Gastroesophageal sphincter (tissue), 4 donors: ENCODE measurements at regions not wholly inside any gene's neighbourhood (a gene's known extent, or its start where the extent isn't known, plus 50 kb on each side); places are given as distances from the start of the nearest gene placed in this dataset.
"Not testable (repeated sequence)": the region's sequence is repeated elsewhere in the genome, so short reads cannot be mapped to it uniquely, and the experiment has no call there.

ENCODE experiments used
- ATAC-seq: fragments of 150-250 bp; one replicate; pipeline ENCODE4 v1.9.1; 2016; ENCODE audit warnings: mild to moderate bottlenecking, moderate library complexity
- H3K27ac ChIP-seq, 4 donors: fragments of 200-600 bp; sonication (generic) in 3 of 4; 1 replicate in 3 of 4; 2 replicates in 1 of 4; pipeline ENCODE4 v1.5.1; 2016 to 2019
- H3K27me3 ChIP-seq: fragments of 200-600 bp; sonication (generic); one replicate; pipeline ENCODE4 v1.5.1; 2019
- H3K36me3 ChIP-seq, 2 donors: fragments of 200-600 bp; sonication (generic); one replicate each; pipeline ENCODE4 v1.5.1; 2019; ENCODE audit warnings: control low read depth in 1 of 2
- H3K4me1 ChIP-seq, 3 donors: fragments of 200-600 bp; sonication (generic); 1 replicate in 2 of 3; 2 replicates in 1 of 3; pipeline ENCODE4 v1.5.1; 2016 to 2019; ENCODE audit warnings: control low read depth in 2 of 3
- H3K4me3 ChIP-seq, 2 donors: fragments of 200-600 bp; sonication (generic); one replicate each; pipeline ENCODE4 v1.5.1; 2019; ENCODE audit warnings: mild to moderate bottlenecking in 1 of 2, moderate library complexity in 1 of 2
- H3K9me3 ChIP-seq, 3 donors: fragments of 200-600 bp; sonication (generic); one replicate each; pipeline ENCODE4 v1.5.1; 2017 to 2019; ENCODE audit warnings: control low read depth in 2 of 3
- WGBS, 2 donors: methylation state at CpG; one replicate each; pipeline ENCODE4 v1.1.5; 2018; ENCODE audit warnings: low coverage in 1 of 2; 5-methylcytosine and 5-hydroxymethylcytosine counted together

DNA sequence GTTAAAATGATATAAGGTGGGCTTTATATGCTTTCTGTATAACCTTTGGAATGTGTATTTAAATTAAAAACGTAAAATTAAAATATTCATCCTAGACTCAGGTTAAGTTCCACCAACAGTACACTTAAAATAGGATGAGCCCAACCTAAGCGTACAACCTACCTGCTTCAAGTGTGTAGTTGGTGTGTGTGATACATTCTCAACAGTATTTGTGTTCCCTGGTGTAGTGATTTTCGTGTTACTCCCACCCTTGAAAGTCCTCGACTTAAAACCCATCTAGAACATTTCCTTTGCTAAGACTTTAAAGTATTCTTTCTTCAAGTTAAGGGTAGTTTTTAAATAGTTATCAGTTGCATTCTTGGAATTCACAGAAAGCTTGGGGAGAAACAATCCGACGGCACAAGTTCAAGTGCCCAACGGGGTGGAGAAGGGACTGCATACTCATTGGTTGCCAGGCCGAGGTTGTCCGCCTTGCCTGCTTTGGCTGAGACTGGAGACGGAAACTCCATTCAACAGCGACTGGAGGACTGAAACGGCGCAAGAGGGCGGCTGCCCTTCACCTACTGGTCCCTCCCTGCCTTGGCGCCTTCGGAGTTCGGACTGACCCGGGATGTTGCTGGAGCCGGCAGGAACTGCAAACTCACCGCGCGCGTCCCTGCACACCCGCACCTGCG lies 133.7 kb downstream of the FAM72C start:
- not testable (repeated sequence) for H3K36me3 ChIP-seq, ATAC-seq, H3K4me3 ChIP-seq, H3K27me3 ChIP-seq, H3K9me3 ChIP-seq, H3K27ac ChIP-seq, H3K4me1 ChIP-seq
- WGBS, 2 donors, result 47 to 62% methylated on average over 4 of the region's 25 CpGs

DNA sequence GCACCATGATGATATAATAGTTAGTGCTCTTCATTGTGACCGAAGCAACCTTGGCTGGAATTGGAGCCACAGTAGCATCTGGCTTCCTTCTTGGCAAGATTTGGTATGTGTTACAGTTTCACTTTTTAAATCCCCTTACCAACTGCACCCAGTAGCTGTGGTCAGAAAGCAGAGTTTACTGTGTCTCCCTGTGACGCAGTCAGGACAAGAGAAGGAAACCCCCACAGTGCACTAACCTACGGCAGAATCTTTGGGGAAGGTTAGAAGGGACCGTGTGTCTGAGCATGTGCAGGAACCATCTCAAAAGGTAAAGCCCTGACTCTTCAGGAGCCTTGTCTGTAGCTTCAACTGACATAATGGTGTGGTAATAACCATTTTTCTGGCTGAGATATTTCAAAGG lies 138.4 kb downstream of the FAM72C start:
- no CpG with 5 or more reads among the region's 4 CpGs for whole genome bisulfite sequencing, 2 donors
- ATAC-seq, H3K36me3 ChIP-seq, H3K4me3 ChIP-seq, H3K27me3 ChIP-seq, H3K9me3 ChIP-seq, H3K4me1 ChIP-seq, H3K27ac ChIP-seq: not testable (repeated sequence)

DNA sequence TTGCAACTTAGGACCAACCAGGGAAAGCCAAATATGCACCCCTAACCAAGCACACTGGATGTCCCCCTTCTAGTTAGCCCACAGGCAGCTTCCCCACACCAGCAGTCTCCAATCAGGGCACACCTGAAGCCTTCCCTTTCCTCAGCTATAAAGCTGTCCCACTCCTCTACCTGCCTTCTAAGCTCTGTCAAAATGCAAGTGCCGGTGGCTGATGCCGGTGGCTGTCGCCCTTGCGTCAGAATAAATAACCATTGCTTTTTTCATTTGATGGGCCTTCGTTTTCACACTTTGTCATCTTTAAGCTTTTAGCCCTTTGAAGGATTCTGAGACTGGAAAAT lies 139.4 kb downstream of the FAM72C start:
- no CpG with 5 or more reads among the region's 5 CpGs for WGBS, 2 donors

DNA sequence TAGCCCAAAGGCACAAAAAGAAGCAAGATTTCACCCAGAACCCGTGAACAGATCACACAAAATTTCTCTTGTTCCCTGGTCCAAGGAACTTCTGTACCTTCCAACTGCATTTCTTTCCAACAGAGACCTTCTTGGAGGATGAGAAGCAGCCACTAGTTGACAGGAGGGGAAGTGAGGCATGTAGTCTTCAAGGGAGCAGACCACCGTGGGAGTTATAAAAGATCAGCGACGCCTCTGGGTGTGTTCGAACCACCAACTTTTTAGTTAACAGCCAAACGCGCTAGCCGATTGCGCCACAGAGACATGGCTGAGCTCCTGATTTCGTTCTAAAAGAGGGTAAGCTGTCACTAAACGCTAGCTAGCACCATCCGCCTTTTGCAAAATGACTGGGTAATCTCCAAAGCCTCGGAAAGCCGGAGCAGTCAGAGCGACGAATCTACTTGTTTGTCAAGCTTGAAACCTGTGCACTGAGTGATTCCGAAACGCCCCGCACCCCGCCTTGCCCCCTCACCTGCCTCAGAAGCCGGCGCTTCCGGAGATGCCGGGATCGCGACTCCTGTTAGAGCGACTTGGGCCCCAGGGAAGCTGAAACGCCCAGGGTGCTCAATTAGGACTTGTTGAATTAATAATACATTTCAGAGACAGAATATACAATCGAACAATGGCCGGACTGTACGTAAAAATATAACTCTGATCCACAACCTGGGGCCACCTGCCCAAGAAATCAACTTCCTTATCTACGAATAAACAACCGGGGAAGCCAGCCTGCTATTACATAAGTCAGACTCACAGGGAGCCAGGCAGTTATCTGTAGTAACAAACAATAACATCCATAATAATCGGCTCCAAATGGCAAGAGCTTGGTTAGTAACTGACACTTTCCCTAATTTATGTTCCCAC lies 140.1 kb downstream of the FAM72C start:
- WGBS, 2 donors, result 15% methylated on average over 8 of the region's 34 CpGs; no CpG with 5 or more reads in 1 of the 2 donors

More for the DNA sequence above, 139.4 kb downstream of the FAM72C start:
- not testable (repeated sequence) for H3K27me3 ChIP-seq, ATAC-seq, H3K36me3 ChIP-seq, H3K4me1 ChIP-seq, H3K9me3 ChIP-seq, H3K4me3 ChIP-seq, H3K27ac ChIP-seq

DNA sequence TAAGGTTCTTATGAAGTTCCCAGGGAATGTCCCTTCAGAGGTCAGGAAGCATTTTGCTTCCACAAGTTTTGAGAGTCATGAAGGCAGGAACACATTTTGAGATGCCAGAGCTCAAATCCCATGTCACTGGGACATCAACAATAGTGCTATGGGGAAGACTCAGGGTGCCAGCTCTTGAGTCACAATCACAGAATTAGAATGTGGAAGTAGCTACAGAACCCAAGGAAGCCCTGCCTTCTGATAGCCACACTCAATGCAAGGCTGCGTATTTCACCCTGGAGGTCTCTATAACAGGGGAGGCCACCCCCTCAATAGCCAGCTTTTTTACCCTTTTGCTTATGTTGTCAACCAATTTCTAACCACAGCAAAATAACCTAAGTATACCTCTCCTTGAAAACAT lies 145.6 kb downstream of the FAM72C start:
- H3K9me3 ChIP-seq, H3K4me3 ChIP-seq, H3K36me3 ChIP-seq, H3K27me3 ChIP-seq, H3K27ac ChIP-seq, ATAC-seq, H3K4me1 ChIP-seq: not testable (repeated sequence)
- WGBS, 2 donors, result no CpG with 5 or more reads among the region's 1 CpG

More for the DNA sequence above, 140.1 kb downstream of the FAM72C start:
- not testable (repeated sequence) for H3K27me3 ChIP-seq, H3K36me3 ChIP-seq, H3K9me3 ChIP-seq, ATAC-seq, H3K4me3 ChIP-seq, H3K27ac ChIP-seq, H3K4me1 ChIP-seq

GRCh38 chr1:143824266-143824665 lies 147.5 kb downstream of the FAM72C start:
- not testable (repeated sequence) for H3K27me3 ChIP-seq, H3K36me3 ChIP-seq, H3K9me3 ChIP-seq, H3K27ac ChIP-seq, H3K4me1 ChIP-seq, H3K4me3 ChIP-seq
- ATAC-seq, result peak; percentile 28
- 78 to 100% methylated on average over 1 of the region's 3 CpGs for WGBS, 2 donors

DNA sequence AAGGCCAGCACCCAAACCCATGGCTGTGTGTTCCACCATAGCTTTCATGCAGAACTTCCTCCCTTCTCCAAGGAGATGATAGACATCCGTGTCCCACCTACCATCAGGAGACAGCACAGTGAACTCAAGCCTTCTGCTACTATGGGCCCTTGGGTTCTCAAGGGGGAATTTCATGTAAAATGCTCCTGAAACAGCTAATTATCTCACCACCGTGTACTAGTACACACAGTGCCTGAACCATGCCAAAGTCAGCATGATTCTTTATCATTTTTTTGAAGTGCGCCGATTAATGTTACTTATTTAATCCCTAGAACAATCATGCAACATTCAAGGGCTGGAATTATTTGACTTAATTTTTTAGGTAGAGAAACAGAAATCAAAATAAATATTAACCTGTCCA lies 151.7 kb downstream of the FAM72C start:
- no CpG with 5 or more reads among the region's 4 CpGs for WGBS, 2 donors
- not testable (repeated sequence) for H3K4me3 ChIP-seq, H3K27ac ChIP-seq, ATAC-seq, H3K4me1 ChIP-seq, H3K27me3 ChIP-seq, H3K9me3 ChIP-seq, H3K36me3 ChIP-seq

GRCh38 chr1:143816369-143816768 lies 155.4 kb downstream of the FAM72C start:
- ATAC-seq, H3K36me3 ChIP-seq, H3K4me3 ChIP-seq, H3K4me1 ChIP-seq, H3K27ac ChIP-seq, H3K9me3 ChIP-seq, H3K27me3 ChIP-seq: not testable (repeated sequence)
- no CpG with 5 or more reads among the region's 1 CpG for WGBS, 2 donors

DNA sequence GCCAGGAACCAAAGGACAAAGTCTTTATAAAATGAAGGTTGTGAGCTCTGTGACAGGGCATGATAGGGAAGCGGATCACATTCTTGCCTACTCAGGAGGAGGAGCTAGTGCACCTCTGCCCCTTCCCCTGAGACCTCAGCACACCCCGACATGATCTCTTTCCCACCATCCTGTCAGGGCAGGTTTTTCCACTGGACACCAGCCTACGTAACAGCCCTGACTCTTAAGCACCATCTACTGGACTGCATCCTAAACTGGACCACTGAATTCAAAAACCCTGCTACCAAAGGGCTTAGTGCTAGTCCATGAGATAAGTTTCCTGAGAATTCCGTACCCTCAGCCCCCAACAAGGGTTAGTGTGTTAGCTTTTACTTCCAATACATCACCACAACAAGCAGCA lies 166.4 kb downstream of the FAM72C start:
- not testable (repeated sequence) for H3K9me3 ChIP-seq, H3K27ac ChIP-seq, H3K27me3 ChIP-seq, H3K4me3 ChIP-seq, ATAC-seq, H3K4me1 ChIP-seq, H3K36me3 ChIP-seq
- no CpG with 5 or more reads among the region's 4 CpGs for WGBS, 2 donors

GRCh38 chr1:143804707-143805356 lies 167.0 kb downstream of the FAM72C start:
- H3K27me3 ChIP-seq, ATAC-seq, H3K4me3 ChIP-seq, H3K36me3 ChIP-seq, H3K4me1 ChIP-seq, H3K27ac ChIP-seq, H3K9me3 ChIP-seq: not testable (repeated sequence)
- WGBS, 2 donors, result no CpG with 5 or more reads among the region's 16 CpGs

DNA sequence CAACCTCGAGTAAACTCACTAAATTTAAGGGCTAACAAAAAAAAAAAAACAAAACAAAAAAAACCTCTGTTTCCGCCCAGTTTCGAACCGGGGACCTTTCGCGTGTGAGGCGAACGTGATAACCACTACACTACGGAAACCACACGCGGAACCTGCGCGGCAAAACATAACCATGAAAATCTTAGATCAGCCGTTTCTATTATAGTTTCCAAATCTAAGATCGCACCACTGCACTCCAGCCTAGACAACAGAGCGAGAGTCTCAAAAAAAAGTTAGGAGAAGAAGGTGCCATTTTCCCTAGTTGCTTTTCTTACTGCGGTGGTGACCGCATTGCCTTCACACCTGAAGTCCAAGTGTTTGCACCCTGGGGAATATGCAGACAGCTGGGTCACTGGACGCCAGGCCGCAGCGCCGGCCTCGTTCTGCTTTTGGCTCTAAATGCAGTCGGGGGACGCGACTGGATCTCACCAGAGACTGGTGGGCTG lies 167.8 kb downstream of the FAM72C start:
- H3K4me3 ChIP-seq, H3K27me3 ChIP-seq, H3K36me3 ChIP-seq, H3K27ac ChIP-seq, H3K4me1 ChIP-seq, H3K9me3 ChIP-seq: not testable (repeated sequence)
- peak; percentile 49 for ATAC-seq
- WGBS, 2 donors, result 4 to 8% methylated on average over 10 to 13 of the region's 26 CpGs

DNA sequence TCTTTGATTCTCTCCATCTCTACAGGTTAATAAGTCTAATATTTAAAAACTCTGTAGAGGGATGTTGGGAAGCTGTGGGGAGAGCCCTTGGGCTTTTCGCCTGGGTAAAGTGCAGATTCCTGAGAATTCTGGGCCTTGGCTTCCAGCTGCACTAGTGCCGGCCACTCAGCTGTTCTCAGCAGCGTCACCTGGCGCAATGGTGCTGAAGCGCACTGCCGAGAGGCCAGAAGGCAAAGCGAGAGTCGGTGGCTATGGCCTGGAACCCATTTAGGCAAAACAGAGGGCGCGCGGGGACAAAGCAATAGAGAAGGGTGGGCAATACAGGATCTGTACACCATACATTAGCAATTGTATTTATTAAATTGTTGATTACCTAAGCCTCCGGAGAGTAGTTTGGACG lies 168.7 kb downstream of the FAM72C start:
- ATAC-seq, result peak; percentile 84
- not testable (repeated sequence) for H3K27me3 ChIP-seq, H3K27ac ChIP-seq, H3K36me3 ChIP-seq, H3K9me3 ChIP-seq, H3K4me3 ChIP-seq, H3K4me1 ChIP-seq
- WGBS, 2 donors, result no CpG with 5 or more reads among the region's 13 CpGs

DNA sequence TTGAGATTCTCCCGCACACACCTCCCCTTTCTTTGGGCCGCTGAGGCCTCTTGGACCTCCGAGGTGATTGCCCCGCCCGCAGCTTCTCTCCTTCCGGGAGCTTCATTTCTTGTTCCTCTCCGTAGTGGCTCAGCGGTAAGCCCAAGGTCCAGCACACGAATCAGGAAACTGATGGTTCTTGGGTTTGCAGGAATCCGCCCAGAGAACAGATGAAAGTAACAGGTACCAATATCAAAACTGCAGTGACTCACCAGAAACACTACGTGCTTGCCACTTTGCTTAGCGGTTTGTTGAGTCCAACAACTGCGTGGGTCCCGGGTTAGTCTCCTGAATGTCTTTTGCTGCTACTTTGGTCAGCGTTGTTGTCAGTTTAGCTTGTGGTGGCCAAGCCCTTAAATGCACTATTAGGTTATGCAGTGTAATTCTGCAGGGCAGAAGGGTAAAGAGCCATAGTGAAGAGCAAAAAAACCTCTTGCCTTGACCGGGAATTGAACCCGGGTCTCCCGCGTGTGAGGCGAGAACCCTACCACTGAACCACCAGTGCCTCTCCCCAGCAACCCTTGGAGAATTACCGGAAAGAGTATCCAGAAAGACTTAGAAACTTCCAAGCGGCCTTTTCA lies 172.1 kb downstream of the FAM72C start:
- H3K9me3 ChIP-seq, H3K4me3 ChIP-seq, H3K36me3 ChIP-seq, H3K27me3 ChIP-seq, H3K27ac ChIP-seq, H3K4me1 ChIP-seq: not testable (repeated sequence)
- ATAC-seq, result peak; percentile 46
- WGBS, 2 donors, result no CpG with 5 or more reads among the region's 22 CpGs
